Smooth muscle cell (in vitro differentiated cells): ENCODE measurements at regions not wholly inside any gene's neighbourhood (a gene's known extent, or its start where the extent isn't known, plus 50 kb on each side); places are given as distances from the start of the nearest gene placed in this dataset.

Experiments used
- DNase-seq: peaks from one replicate; lab custom pipeline; 2025; ENCODE audit not compliant: unreplicated experiment; lab: John Stamatoyannopoulos, UW
- H2AFZ ChIP-seq: fragments of 200-600 bp; sonication (generic); 2 replicates; pipeline ENCODE4 v1.6.0; 2016; ENCODE audit warnings: antibody characterized with exemption, low read depth, mild to moderate bottlenecking
- H3F3A ChIP-seq: fragments of 200-600 bp; sonication (generic); 2 replicates; pipeline ENCODE4 v1.6.0; 2017; ENCODE audit warnings: antibody characterized with exemption, low read depth
- H3K27ac ChIP-seq: fragments of 200-600 bp; sonication (generic); 2 replicates; pipeline ENCODE4 v1.5.1; 2016; ENCODE audit warnings: low read depth, mild to moderate bottlenecking
- H3K27me3 ChIP-seq: fragments of 200-600 bp; sonication (generic); 2 replicates; pipeline ENCODE4 v1.6.1; 2016; ENCODE audit warnings: low read depth, mild to moderate bottlenecking
- H3K36me3 ChIP-seq: fragments of 200-600 bp; sonication (generic); 2 replicates; pipeline ENCODE4 v1.5.1; 2016; ENCODE audit warnings: low read depth
- H3K4me1 ChIP-seq: fragments of 200-600 bp; sonication (generic); 2 replicates; pipeline ENCODE4 v1.5.1; 2016; ENCODE audit warnings: low read depth
- H3K4me2 ChIP-seq: fragments of 200-600 bp; sonication (generic); 2 replicates; pipeline ENCODE4 v1.6.0; 2016; ENCODE audit warnings: mild to moderate bottlenecking
- H3K4me3 ChIP-seq: fragments of 200-600 bp; sonication (generic); 2 replicates; pipeline ENCODE4 v1.5.1; 2016; ENCODE audit warnings: mild to moderate bottlenecking
- H3K79me2 ChIP-seq: fragments of 200-600 bp; sonication (generic); 2 replicates; pipeline ENCODE4 v1.6.0; 2016; ENCODE audit warnings: low read depth, mild to moderate bottlenecking
- H3K9ac ChIP-seq: fragments of 200-600 bp; sonication (generic); 2 replicates; pipeline ENCODE4 v1.6.0; 2016; ENCODE audit warnings: low read depth
- H3K9me3 ChIP-seq: fragments of 200-600 bp; sonication (generic); replicated peaks from 2 replicates; pipeline ENCODE4 v1.5.1; 2016; ENCODE audit warnings: low read depth
- H4K20me1 ChIP-seq: fragments of 200-600 bp; sonication (generic); 2 replicates; pipeline ENCODE4 v1.6.0; 2016; ENCODE audit warnings: low read depth
- CTCF ChIP-seq: fragments of 200-600 bp; sonication (generic); IDR thresholded peaks from 2 replicates; pipeline ENCODE4 v1.5.1; 2017; ENCODE audit warnings: borderline replicate concordance, mild to moderate bottlenecking, antibody characterized with exemption; ENCODE audit not compliant: insufficient read depth, poor library complexity, severe bottlenecking
- WGBS: methylation state at CpG from one replicate; pipeline ENCODE4 v1.1.7; 2016; ENCODE audit warnings: low lambda C conversion rate; 5-methylcytosine and 5-hydroxymethylcytosine counted together

- no peak overlapping the region for H3K9ac ChIP-seq
- no peaks in the 10 kb centered on the region for H3K79me2 ChIP-seq
- H3K27me3 ChIP-seq, result no peaks in the 10 kb centered on the region
- H3K4me1 ChIP-seq, result no peaks in the 10 kb centered on the region
- H2AFZ ChIP-seq, result no peak overlapping the region
- H3K4me2 ChIP-seq, result no peak overlapping the region
- H3K9me3 ChIP-seq, result no peaks in the 10 kb centered on the region
- no peaks in the 10 kb centered on the region for H4K20me1 ChIP-seq
- TF ChIP-seq CTCF, result no peak
- H3K4me3 ChIP-seq, result no peak overlapping the region
- no peak overlapping the region for H3K27ac ChIP-seq
- DNase-seq, result no peak
- no peaks in the 10 kb centered on the region for H3K36me3 ChIP-seq
- 85% methylated on average over 13 of the region's 13 CpGs for WGBS
- no peaks in the 10 kb centered on the region for H3F3A ChIP-seq
Measured at GRCh38 chr13:83992566-83993358, 110.5 kb upstream of the SLITRK1 start.

- DNase-seq, result no peak
- 96% methylated on average over 1 of the region's 1 CpG for whole genome bisulfite sequencing
- Histone ChIP-seq H4K20me1 (no peaks in the 10 kb centered on the region), H3K27ac (no peak overlapping the region), H3K4me3 (no peak overlapping the region), H3K4me2 (no peak overlapping the region), H3F3A (no peaks in the 10 kb centered on the region), H3K79me2 (no peaks in the 10 kb centered on the region), H2AFZ (no peak overlapping the region), H3K4me1 (no peaks in the 10 kb centered on the region), H3K36me3 (no peaks in the 10 kb centered on the region), H3K27me3 (no peaks in the 10 kb centered on the region), H3K9ac (no peak overlapping the region), H3K9me3 (no peaks in the 10 kb centered on the region)
- TF ChIP-seq CTCF, result no peak
Measured at GRCh38 chr13:83987394-83987793, 105.1 kb upstream of the SLITRK1 start.

GRCh38 chr13:83984793-83985192 lies 102.5 kb upstream of the SLITRK1 start:
- no peak overlapping the region for H2AFZ ChIP-seq
- no peaks in the 10 kb centered on the region for H3K36me3 ChIP-seq
- no peaks in the 10 kb centered on the region for H3K79me2 ChIP-seq
- H3K4me2 ChIP-seq, result no peak overlapping the region
- no peaks in the 10 kb centered on the region for H3F3A ChIP-seq
- no peaks in the 10 kb centered on the region for H3K9me3 ChIP-seq
- H3K27me3 ChIP-seq, result no peaks in the 10 kb centered on the region
- no peaks in the 10 kb centered on the region for H4K20me1 ChIP-seq
- WGBS, result 65% methylated on average over 1 of the region's 1 CpG
- TF ChIP-seq CTCF, result no peak
- no peaks in the 10 kb centered on the region for H3K4me1 ChIP-seq
- no peak for DNase-seq
- H3K27ac ChIP-seq, result no peak overlapping the region
- H3K4me3 ChIP-seq, result no peak overlapping the region
- H3K9ac ChIP-seq, result no peak overlapping the region

GRCh38 chr13:83980331-83980730 lies 98.1 kb upstream of the SLITRK1 start:
- H4K20me1 ChIP-seq, result no peaks in the 10 kb centered on the region
- no peaks in the 10 kb centered on the region for H3K4me1 ChIP-seq
- H3K79me2 ChIP-seq, result no peaks in the 10 kb centered on the region
- no peaks in the 10 kb centered on the region for H3F3A ChIP-seq
- H3K27ac ChIP-seq, result no peak overlapping the region
- H2AFZ ChIP-seq, result no peak overlapping the region
- 81% methylated on average over 5 of the region's 5 CpGs for WGBS
- TF ChIP-seq CTCF, result no peak
- H3K4me3 ChIP-seq, result no peak overlapping the region
- no peak overlapping the region for H3K9ac ChIP-seq
- no peak for DNase-seq
- H3K9me3 ChIP-seq, result no peaks in the 10 kb centered on the region
- no peaks in the 10 kb centered on the region for H3K36me3 ChIP-seq
- no peak overlapping the region for H3K4me2 ChIP-seq
- H3K27me3 ChIP-seq, result no peaks in the 10 kb centered on the region
